Lower leg skin (tissue), 4 donors: ENCODE measurements at regions not wholly inside any gene's neighbourhood (a gene's known extent, or its start where the extent isn't known, plus 50 kb on each side); places are given as distances from the start of the nearest gene placed in this dataset.

Experiments used
- DNase-seq, 2 donors: peaks; one replicate each; pipeline ENCODE4 v3.0.0-alpha.2; 2019; ENCODE audit warnings: low spot score in 2 of 2
- H3K4me3 ChIP-seq: fragments of 200-600 bp; sonication (generic); 2 replicates; pipeline ENCODE4 v1.5.1; 2017; ENCODE audit warnings: mild to moderate bottlenecking, low read depth; ENCODE audit not compliant: poor library complexity, severe bottlenecking
- CTCF ChIP-seq, 3 donors: fragments of 450-650 bp; IDR thresholded peaks; one replicate each; pipeline ENCODE4 v1.5.1; 2016; ENCODE audit warnings: antibody characterized with exemption in 3 of 3, mild to moderate bottlenecking in 3 of 3, moderate library complexity in 2 of 3
- POLR2A ChIP-seq, 2 donors: fragments of 450-650 bp; IDR thresholded peaks; one replicate each; pipeline ENCODE4 v1.6.1; 2016 to 2017; ENCODE audit warnings: antibody characterized with exemption in 2 of 2, mild to moderate bottlenecking in 1 of 2, moderate library complexity in 1 of 2
- WGBS, 2 donors: methylation state at CpG; one replicate each; pipeline ENCODE4 v1.1.5; 2018; 5-methylcytosine and 5-hydroxymethylcytosine counted together
- intact Hi-C: fragments of 100-400 bp; cut with DNase I; formaldehyde crosslinking; loops from one replicate; pipeline ENCODE4 v1.15.0; 2023; ENCODE audit warnings: low total_unique reads

- 65 to 69% methylated on average over 6 of the region's 6 CpGs for WGBS, 2 donors
- intact Hi-C loops: no loop called here
- no peak overlapping the region for H3K4me3 ChIP-seq
- DNase-seq: no peak
- TF ChIP-seq POLR2A (IDR thresholded peaks at IDR 0.05) (no peak), CTCF (IDR thresholded peaks at IDR 0.05) (no peak)
These were observed 2125.7 kb upstream of the PCDH20 start for GRCh38 chr13:63541336-63541735.

DNA sequence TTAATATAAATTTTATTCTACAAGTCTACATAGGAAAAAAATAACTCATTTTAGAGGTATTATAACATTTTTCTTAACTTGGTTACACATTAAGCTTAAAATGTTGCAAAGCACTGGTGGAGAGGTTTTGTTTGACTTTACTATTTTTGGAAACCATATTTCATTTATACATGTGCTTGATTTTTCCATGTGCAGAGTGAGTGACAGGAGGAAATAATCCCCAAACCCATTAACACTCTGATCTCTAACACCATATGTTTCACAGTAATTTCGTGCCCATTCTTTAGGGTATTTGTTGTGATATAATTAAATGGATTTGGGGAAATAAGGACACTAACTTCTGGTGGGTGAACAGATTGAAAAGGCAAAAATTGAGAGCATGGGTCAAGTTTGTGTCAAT is 2124.4 kb upstream of the PCDH20 start:
- DNase-seq: no peak
- intact Hi-C loops: no loop called here
- no peak overlapping the region for H3K4me3 ChIP-seq
- TF ChIP-seq CTCF (IDR thresholded peaks at IDR 0.05): no peak
- TF ChIP-seq POLR2A (IDR thresholded peaks at IDR 0.05): no peak
- WGBS, 2 donors: 24 to 32% methylated on average over 1 of the region's 1 CpG

DNA sequence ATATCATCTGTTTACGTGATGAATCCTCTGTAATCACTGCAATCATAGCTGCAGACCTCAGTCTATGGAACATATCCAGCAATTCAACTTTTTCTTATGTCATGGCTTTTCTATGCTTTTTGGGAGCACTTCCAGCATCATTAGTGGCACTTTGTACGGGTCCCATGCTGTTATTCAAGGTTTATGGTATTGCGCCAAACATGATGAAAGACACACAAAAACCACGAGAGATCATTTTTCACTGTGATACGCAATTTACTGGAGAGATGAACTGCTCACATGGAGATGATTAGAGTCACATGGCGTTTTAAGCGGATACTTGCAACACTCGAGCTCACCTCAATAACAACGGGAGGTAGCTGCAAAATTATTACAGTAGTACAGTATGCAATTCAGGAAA is 2101.7 kb upstream of the PCDH20 start:
- WGBS, 2 donors: 39 to 57% methylated on average over 9 of the region's 9 CpGs
- intact Hi-C loops: no loop called here
- TF ChIP-seq CTCF (IDR thresholded peaks at IDR 0.05) (no peak), POLR2A (IDR thresholded peaks at IDR 0.05) (no peak)
- H3K4me3 ChIP-seq: no peak overlapping the region
- no peak for DNase-seq

GRCh38 chr13:63516124-63516523 is 2100.5 kb upstream of the PCDH20 start:
- intact Hi-C loops: no loop called here
- TF ChIP-seq CTCF (IDR thresholded peaks at IDR 0.05) (no peak), POLR2A (IDR thresholded peaks at IDR 0.05) (no peak)
- WGBS, 2 donors: 79 to 93% methylated on average over 1 of the region's 1 CpG
- H3K4me3 ChIP-seq: no peak overlapping the region
- DNase-seq: no peak

- WGBS, 2 donors: 68 to 78% methylated on average over 2 of the region's 2 CpGs
- DNase-seq: no peak
- intact Hi-C loops: no loop called here
- no peak overlapping the region for H3K4me3 ChIP-seq
- TF ChIP-seq CTCF (IDR thresholded peaks at IDR 0.05): no peak
- TF ChIP-seq POLR2A (IDR thresholded peaks at IDR 0.05): no peak
These were observed 2099.2 kb upstream of the PCDH20 start for GRCh38 chr13:63514886-63515285.

DNA sequence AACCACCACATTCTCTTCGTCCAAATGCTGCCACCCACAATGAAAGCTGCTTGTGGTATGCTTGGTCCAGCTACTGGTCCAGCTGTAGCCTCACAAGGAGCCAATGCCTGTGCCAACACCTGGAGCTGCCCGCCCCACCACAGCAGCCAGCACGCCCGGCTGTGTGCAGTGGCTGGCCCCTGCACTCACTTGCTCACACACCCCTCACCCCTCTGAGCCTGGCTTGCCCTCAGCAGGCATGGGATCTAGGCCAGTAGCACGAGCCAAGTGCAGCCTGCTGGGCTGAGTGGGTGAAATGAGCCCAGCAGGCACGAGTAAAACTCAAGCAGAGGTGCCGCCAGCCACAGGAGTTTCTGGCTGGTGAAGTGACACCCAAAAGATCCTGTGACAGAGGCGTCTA is 2096.4 kb upstream of the PCDH20 start:
- no peak for DNase-seq
- H3K4me3 ChIP-seq: no peak overlapping the region
- TF ChIP-seq POLR2A (IDR thresholded peaks at IDR 0.05): no peak
- TF ChIP-seq CTCF (IDR thresholded peaks at IDR 0.05): no peak
- 80 to 84% methylated on average over 7 to 8 of the region's 8 CpGs for WGBS, 2 donors
- intact Hi-C loops: no loop called here
